ENCODE measurements at regions not wholly inside any gene's neighbourhood (a gene's known extent, or its start where the extent isn't known, plus 50 kb on each side); places are given as distances from the start of the nearest gene placed in this dataset.
"Not testable (repeated sequence)": the region's sequence is repeated elsewhere in the genome, so short reads cannot be mapped to it uniquely, and the experiment has no call there.

DNA sequence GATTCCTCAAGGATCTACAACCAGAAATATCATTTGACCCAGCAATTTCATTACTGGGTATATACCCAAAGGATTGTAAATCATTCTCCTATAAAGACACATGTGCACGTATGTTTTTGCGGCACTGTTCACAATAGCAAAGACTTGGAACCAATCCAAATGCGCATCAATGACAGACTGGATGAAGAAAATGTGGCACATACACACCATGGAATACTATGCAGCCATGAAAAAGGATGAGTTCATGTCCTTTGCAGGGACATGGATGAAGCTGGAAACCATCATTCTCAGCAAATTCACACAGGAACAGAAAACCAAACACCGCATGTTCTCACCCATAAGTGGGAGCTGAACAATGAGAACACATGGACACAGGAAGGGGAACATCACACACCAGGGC is 119.5 kb upstream of the SHOX start:
- H2AFZ ChIP-seq (ENCODE audit: insufficient read depth, low read depth, low read length, poor library complexity, severe bottlenecking); H3K4me3 Mint-ChIP-seq; H3K27me3 ChIP-seq (ENCODE audit: control insufficient read depth in 2 of 2, insufficient read depth in 2 of 2, low read length in 2 of 2); H3K4me2 ChIP-seq (replicated peaks; ENCODE audit: extremely low read depth, low read length, poor library complexity, severe bottlenecking); H3K27me3 Mint-ChIP-seq (ENCODE audit: low read depth in 3 of 3); H3K36me3 ChIP-seq (replicated peaks in 1 of 2; ENCODE audit: control insufficient read depth in 1 of 2, insufficient read depth in 2 of 2, low read length in 2 of 2); DNase-seq; H3K79me2 ChIP-seq (ENCODE audit: insufficient read depth, low read length); H3K4me1 Mint-ChIP-seq; H3K9ac ChIP-seq (ENCODE audit: insufficient read depth, low read length, poor library complexity, severe bottlenecking); H3K36me3 Mint-ChIP-seq; H3K4me1 ChIP-seq (ENCODE audit: control insufficient read depth in 1 of 2, insufficient read depth in 2 of 2, low read length in 2 of 2); H3K4me3 ChIP-seq (replicated peaks in 1 of 3; ENCODE audit: low read depth in 2 of 3, low read length in 3 of 3); intact Hi-C loops (cut with micrococcal nuclease); H4K20me1 ChIP-seq (ENCODE audit: insufficient read depth, low read length); H3K27ac ChIP-seq (ENCODE audit: low read depth in 1 of 2, low read length in 2 of 2): not testable (repeated sequence)
- H3K27ac Mint-ChIP-seq: peak overlapping the region in 1 of 7 donors; percentile 6
- peaks cover 2 to 12% (median 9%) of the 10 kb centered on the region in 7 donors for H3K9me3 Mint-ChIP-seq
- peaks cover 0 to 14% of the 10 kb centered on the region in 2 donors for H3K9me3 ChIP-seq (replicated peaks in 1 of 2; ENCODE audit: control insufficient read depth in 1 of 2, insufficient read depth in 1 of 2, low read length in 2 of 2)
- 100% methylated on average over 2 of the region's 4 CpGs for WGBS (ENCODE audit: insufficient coverage)

GRCh38 chrX:518319-518718 is 112.3 kb upstream of the SHOX start:
- Mint-ChIP-seq H3K9me3 (peaks cover 3 to 18% (median 9%) of the 10 kb centered on the region in 7 donors), H3K27ac (no peak overlapping the region), H3K27me3 (ENCODE audit: low read depth in 3 of 3) (peaks cover 5 to 6% (median 5%) of the 10 kb centered on the region in 3 donors), H3K4me3 (no peak overlapping the region), H3K36me3 (no peaks in the 10 kb centered on the region), H3K4me1 (no peaks in the 10 kb centered on the region)
- H3K79me2 ChIP-seq (ENCODE audit: insufficient read depth, low read length): no peaks in the 10 kb centered on the region
- no peaks in the 10 kb centered on the region for H4K20me1 ChIP-seq (ENCODE audit: insufficient read depth, low read length)
- no peak overlapping the region for H2AFZ ChIP-seq (ENCODE audit: insufficient read depth, low read depth, low read length, poor library complexity, severe bottlenecking)
- H3K36me3 ChIP-seq (replicated peaks in 1 of 2; ENCODE audit: control insufficient read depth in 1 of 2, insufficient read depth in 2 of 2, low read length in 2 of 2): no peaks in the 10 kb centered on the region
- H3K9me3 ChIP-seq (replicated peaks in 1 of 2; ENCODE audit: control insufficient read depth in 1 of 2, insufficient read depth in 1 of 2, low read length in 2 of 2): peaks cover 0 to 11% of the 10 kb centered on the region in 2 donors
- H3K4me1 ChIP-seq (ENCODE audit: control insufficient read depth in 1 of 2, insufficient read depth in 2 of 2, low read length in 2 of 2): no peaks in the 10 kb centered on the region
- no peak overlapping the region for H3K9ac ChIP-seq (ENCODE audit: insufficient read depth, low read length, poor library complexity, severe bottlenecking)
- no peak overlapping the region for H3K27ac ChIP-seq (ENCODE audit: low read depth in 1 of 2, low read length in 2 of 2)
- H3K27me3 ChIP-seq (ENCODE audit: control insufficient read depth in 2 of 2, insufficient read depth in 2 of 2, low read length in 2 of 2): no peaks in the 10 kb centered on the region
- TF ChIP-seq, protein P1, sequence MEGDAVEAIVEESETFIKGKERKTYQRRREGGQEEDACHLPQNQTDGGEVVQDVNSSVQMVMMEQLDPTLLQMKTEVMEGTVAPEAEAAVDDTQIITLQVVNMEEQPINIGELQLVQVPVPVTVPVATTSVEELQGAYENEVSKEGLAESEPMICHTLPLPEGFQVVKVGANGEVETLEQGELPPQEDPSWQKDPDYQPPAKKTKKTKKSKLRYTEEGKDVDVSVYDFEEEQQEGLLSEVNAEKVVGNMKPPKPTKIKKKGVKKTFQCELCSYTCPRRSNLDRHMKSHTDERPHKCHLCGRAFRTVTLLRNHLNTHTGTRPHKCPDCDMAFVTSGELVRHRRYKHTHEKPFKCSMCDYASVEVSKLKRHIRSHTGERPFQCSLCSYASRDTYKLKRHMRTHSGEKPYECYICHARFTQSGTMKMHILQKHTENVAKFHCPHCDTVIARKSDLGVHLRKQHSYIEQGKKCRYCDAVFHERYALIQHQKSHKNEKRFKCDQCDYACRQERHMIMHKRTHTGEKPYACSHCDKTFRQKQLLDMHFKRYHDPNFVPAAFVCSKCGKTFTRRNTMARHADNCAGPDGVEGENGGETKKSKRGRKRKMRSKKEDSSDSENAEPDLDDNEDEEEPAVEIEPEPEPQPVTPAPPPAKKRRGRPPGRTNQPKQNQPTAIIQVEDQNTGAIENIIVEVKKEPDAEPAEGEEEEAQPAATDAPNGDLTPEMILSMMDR (IDR thresholded peaks at IDR 0.05): no peak
- WGBS (ENCODE audit: insufficient coverage): no CpG with 5 or more reads among the region's 12 CpGs
- intact Hi-C loops (cut with micrococcal nuclease): no loop called here
- no peak overlapping the region for H3K4me2 ChIP-seq (replicated peaks; ENCODE audit: extremely low read depth, low read length, poor library complexity, severe bottlenecking)
- DNase-seq: no peak
- H3K4me3 ChIP-seq (replicated peaks in 1 of 3; ENCODE audit: low read depth in 2 of 3, low read length in 3 of 3): no peak overlapping the region

Measured in CD14-positive monocyte (primary cell).